ENCODE measurements at regions not wholly inside any gene's neighbourhood (a gene's known extent, or its start where the extent isn't known, plus 50 kb on each side); places are given as distances from the start of the nearest gene placed in this dataset.
"Not testable (repeated sequence)": the region's sequence is repeated elsewhere in the genome, so short reads cannot be mapped to it uniquely, and the experiment has no call there.

- no peak for DNase-seq (ENCODE audit: low read depth in 2 of 2)
These were observed 112.7 kb downstream of the RFPL4B start for GRCh38 chr6:112459758-112460304.

DNA sequence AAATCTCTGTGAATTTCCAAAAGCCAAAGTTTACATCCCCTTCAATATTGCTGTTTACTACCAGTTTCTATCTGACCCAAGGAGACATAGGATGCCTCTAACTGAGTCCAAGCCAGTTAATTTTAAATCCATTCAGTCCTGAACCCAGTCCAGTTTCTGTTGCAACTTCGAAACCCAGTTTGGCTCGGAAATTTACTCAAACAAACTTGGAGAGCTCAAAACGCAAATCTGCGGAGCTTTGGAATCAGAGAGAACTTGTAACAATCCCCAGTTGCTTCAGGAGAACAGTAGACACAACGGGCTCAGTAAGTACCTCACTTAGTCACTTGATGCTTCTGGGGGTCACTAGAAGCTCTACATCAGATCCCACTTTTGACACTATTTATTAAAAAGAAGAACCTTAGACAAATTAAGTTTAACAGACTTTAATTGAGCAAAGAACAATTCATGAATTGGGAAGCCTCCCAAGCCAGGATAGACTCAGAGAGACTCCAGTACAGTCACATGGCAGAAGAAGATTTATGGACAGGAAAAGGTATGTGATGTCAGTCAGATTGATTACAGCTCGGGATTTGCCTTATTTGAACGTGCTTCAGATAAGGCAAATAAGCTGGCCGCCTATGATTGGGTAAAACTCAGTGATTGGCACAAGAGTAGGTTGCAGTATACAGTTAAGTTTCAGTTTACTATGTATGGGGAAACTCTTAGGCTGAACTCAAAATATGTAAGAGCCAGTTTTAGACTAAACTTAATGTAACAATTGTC lies 118.0 kb downstream of the RFPL4B start:
- DNase-seq (ENCODE audit: low read depth in 2 of 2), result no peak

GRCh38 chr6:112466373-112467151 lies 119.4 kb downstream of the RFPL4B start:
- no peak for DNase-seq (ENCODE audit: low read depth in 2 of 2)

DNA sequence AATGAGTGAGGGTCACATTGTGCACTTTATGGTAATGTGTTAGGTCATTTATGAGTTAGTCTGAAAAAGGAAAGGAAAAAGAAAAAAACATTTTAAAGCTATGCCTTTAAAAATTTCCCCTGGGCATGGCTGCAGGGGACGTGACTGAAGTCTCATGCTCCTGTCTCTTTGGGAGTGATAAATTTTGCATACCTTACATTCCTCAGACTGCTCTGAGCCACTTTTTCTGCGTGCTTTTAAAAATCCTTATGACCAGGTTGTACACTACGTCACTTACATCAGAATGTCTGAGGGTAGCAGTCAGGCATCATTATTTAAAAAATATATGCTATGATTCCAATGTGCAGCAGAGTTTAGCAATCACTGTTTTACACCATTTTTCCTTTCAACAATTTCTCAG lies 121.2 kb downstream of the RFPL4B start:
- no peak for DNase-seq (ENCODE audit: low read depth in 2 of 2)

DNA sequence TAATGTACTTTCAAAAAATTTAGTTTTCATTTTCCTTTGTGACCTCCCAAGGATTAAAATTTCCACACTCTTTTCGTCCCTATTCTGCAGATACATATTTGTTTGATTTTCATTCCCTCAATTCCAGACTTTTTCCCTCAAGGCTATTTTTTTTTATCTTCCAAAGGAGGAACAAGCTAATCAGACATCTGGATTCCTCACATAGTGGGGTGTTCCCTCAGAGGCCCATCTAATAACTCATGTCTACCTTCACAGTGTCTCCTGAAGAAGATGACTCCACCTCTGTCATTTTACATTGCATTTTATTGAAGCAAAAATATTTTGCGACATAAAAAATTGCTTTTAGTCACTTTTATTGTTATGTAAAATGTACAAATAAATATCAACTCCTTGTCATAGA lies 122.2 kb downstream of the RFPL4B start:
- DNase-seq (ENCODE audit: low read depth in 2 of 2), result no peak

GRCh38 chr6:112470376-112470775 lies 123.2 kb downstream of the RFPL4B start:
- no peak for DNase-seq (ENCODE audit: low read depth in 2 of 2)

DNA sequence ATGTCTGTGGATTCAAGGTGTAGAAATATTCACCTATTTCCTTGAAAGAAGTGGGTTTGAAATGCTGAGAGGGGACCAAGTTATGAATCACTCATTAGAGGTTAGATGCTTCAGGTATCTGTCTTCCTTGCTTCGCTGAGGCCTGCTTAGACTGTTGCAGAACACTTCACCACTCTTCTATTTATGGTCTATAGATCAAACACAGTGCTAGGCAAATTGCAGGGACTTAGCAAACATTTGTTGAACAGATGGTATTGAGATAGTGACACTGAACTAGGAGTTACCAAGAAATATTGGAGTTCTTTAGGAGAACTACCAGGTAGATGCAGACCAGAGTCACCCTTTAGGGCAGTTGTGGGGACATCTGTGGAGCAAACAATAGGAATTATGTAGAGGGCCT lies 123.8 kb downstream of the RFPL4B start:
- no peak for DNase-seq (ENCODE audit: low read depth in 2 of 2)

DNA sequence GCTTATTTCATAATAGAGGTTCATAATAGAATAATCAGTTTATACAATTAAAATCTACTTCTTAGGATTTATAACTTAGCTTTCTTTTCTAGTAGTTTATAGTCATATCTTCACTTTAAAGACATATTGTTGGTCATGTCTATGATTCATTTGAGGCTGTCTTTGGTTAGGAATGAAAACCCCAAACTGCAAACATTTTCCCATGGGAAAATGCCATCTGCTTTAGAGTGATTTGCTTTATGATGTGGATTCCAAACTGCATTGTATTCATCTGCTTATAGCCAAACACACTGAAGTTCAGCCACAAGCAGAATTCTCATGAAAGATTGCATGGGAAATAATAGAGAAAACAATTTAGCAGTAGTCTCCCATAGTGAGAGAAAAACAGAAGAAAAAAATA lies 128.0 kb downstream of the RFPL4B start:
- DNase-seq (ENCODE audit: low read depth in 2 of 2), result no peak

GRCh38 chr6:112477125-112477524 lies 130.0 kb downstream of the RFPL4B start:
- no peak for DNase-seq (ENCODE audit: low read depth in 2 of 2)

GRCh38 chr6:112478036-112478435 lies 130.9 kb downstream of the RFPL4B start:
- DNase-seq (ENCODE audit: low read depth in 2 of 2), result no peak

DNA sequence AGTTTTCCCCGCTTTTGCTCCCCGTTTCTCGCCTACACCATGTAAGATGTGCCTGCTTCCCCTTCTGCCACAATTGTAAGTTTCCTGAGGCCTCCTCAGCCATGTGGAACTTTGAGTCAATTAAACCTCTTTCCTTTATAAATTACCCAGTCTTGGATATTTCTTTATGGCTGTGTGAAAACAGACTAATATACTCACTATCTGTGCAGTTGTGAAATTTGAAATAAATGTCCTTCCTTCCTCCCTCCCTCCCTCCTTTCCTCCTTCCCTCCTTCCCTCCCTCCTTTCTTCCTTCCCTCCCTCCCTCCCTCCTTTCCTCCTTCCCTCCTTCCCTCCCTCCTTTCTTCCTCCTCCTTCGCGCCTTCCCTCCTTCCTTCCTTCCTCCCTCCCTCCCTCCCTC lies 132.8 kb downstream of the RFPL4B start:
- DNase-seq (ENCODE audit: low read depth in 2 of 2), result not testable (repeated sequence)

DNA sequence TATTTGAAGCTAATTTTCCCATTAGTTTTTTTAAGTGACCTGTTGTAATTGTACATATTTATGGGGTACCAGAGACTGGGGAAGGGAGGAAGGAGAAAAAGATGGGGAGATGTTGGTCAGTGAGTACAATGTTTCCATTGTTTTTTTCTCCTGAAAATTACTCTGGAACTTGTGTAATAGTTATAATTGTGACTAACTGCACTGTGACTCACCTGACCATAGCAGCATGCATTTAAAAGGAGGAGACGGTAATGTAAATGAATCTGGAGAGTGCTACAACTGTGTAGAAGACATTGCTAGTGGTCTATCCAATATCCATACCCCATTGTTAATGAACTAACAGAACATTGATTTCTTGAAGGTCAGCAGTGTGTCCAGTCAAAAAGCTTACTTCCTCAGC lies 133.4 kb downstream of the RFPL4B start:
- DNase-seq (ENCODE audit: low read depth in 2 of 2), result no peak

- no peak for DNase-seq (ENCODE audit: low read depth in 2 of 2)
These were observed 134.1 kb downstream of the RFPL4B start for GRCh38 chr6:112481211-112481610.

GRCh38 chr6:112482373-112482772 lies 135.2 kb downstream of the RFPL4B start:
- no peak for DNase-seq (ENCODE audit: low read depth in 2 of 2)

GRCh38 chr6:112485120-112485826 lies 138.1 kb downstream of the RFPL4B start:
- DNase-seq (ENCODE audit: low read depth in 2 of 2), result no peak

GRCh38 chr6:112485827-112486212 lies 138.7 kb downstream of the RFPL4B start:
- no peak for DNase-seq (ENCODE audit: low read depth in 2 of 2)

GRCh38 chr6:112486454-112486853 lies 139.3 kb downstream of the RFPL4B start:
- no peak for DNase-seq (ENCODE audit: low read depth in 2 of 2)

DNA sequence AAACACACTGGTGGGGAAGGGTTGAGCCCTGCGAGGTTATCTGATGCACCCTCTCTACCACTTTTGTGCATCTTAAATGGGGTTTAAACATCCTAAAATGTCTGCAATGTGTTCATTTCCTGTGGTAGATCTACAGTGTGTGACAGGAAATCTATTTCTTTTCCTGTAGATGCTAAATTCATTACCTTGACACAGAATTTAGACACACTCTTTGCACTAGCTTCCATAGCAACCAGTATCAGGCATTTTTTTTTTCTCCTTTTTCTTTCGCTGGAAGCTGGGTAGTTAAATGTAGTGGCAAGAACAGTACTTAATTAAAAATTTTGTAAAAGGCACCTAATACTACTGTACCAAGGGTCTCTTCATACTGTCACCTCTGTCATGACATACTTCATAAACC lies 141.1 kb downstream of the RFPL4B start:
- DNase-seq (ENCODE audit: low read depth in 2 of 2), result no peak

DNA sequence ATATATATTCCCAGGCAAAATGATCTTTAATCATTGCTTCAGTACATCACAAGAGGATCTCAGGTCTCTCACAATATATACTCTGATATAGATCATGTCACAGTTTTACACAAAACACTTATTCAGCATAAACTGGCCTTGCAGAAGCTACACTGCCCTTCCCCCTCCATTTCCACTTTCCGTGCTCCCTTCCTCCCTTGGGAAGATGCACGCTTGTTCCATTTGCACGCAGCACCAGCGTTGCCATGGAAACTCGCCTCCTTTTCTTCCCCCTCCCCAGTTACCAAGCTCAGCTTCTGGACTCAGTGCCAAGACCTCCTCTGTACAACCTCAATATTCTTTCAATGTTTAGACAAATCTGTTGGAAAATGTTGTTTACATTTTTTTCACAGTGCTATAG lies 154.6 kb downstream of the RFPL4B start:
- no peak for DNase-seq (ENCODE audit: low read depth in 2 of 2)

- no peak for DNase-seq (ENCODE audit: low read depth in 2 of 2)
These were observed 155.4 kb downstream of the RFPL4B start for GRCh38 chr6:112502351-112503090.

DNA sequence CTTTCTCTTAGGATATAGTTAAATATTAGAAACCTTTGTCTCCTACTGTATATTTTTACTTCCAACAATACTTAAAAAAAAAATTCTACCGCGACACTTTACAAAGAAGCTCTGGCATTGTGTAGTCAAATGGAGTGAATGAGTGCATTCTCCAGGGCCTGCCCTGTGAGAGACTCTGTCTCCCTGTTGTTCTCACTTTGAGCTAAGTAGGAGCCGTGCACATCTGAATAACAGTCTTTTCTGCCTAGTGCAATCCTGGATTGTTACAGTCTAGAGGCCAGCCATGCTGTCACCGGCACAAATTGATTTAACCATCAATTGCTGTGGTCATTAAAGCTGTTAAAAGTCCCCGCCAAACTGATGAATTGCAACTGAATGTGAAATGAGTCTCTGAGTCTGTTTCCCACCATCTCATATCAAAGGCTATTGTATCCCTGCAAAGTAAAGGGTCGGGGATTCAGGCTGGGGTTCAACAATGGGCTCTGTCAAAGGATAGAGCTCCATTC lies 156.0 kb downstream of the RFPL4B start:
- no peak for DNase-seq (ENCODE audit: low read depth in 2 of 2)

Measured in stimulated activated CD4-positive, alpha-beta T cell treated with anti-CD3 and anti-CD28 coated beads, Interleukin-4, amount 100 ng/mL, for 48 hours (primary cell).